ENCODE measurements at regions not wholly inside any gene's neighbourhood (a gene's known extent, or its start where the extent isn't known, plus 50 kb on each side); places are given as distances from the start of the nearest gene placed in this dataset.

DNA sequence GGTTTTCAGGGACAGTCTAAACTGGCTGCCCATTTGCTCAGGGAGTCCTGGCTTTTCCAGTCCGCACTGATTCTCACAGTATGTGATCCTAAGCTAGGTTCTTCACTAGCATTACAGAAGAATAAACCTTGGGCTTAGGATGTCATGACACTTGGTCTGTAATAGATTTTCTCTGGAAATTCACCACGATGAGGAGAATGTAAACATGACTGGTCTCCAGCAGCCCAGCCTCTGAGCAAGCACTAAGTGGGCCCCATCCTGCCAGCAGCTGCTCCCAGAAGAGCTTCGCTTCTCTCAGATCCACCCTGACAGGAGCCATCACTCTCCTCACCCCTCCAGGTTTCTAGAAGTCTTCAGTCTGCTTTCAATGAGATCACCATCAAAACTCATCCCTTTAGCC, 103.7 kb upstream of the ZPBP start:
- Histone ChIP-seq H3K4me2 (replicated peaks; ENCODE audit: extremely low read depth, low read length, poor library complexity, severe bottlenecking) (no peak overlapping the region), H3K36me3 (replicated peaks in 1 of 2; ENCODE audit: control insufficient read depth in 1 of 2, insufficient read depth in 2 of 2, low read length in 2 of 2) (no peaks in the 10 kb centered on the region), H3K79me2 (ENCODE audit: insufficient read depth, low read length) (no peaks in the 10 kb centered on the region), H3K27me3 (ENCODE audit: control insufficient read depth in 2 of 2, insufficient read depth in 2 of 2, low read length in 2 of 2) (no peaks in the 10 kb centered on the region), H3K9ac (ENCODE audit: insufficient read depth, low read length, poor library complexity, severe bottlenecking) (no peak overlapping the region), H3K4me1 (ENCODE audit: control insufficient read depth in 1 of 2, insufficient read depth in 2 of 2, low read length in 2 of 2) (peaks cover 9 to 11% of the 10 kb centered on the region in 2 donors), H3K9me3 (replicated peaks in 1 of 2; ENCODE audit: control insufficient read depth in 1 of 2, insufficient read depth in 1 of 2, low read length in 2 of 2) (no peaks in the 10 kb centered on the region), H3K4me3 (replicated peaks in 1 of 3; ENCODE audit: low read depth in 2 of 3, low read length in 3 of 3) (no peak overlapping the region), H3K27ac (ENCODE audit: low read depth in 1 of 2, low read length in 2 of 2) (no peak overlapping the region), H4K20me1 (ENCODE audit: insufficient read depth, low read length) (no peaks in the 10 kb centered on the region), H2AFZ (ENCODE audit: insufficient read depth, low read depth, low read length, poor library complexity, severe bottlenecking) (no peak overlapping the region)
- peaks cover 0 to 5% (median 2%) of the 10 kb centered on the region in 3 donors for H3K27me3 Mint-ChIP-seq (ENCODE audit: low read depth in 3 of 3)
- no peak for DNase-seq
- H3K27ac Mint-ChIP-seq: no peak overlapping the region
- peaks cover 13% of the 10 kb centered on the region for H3K4me1 Mint-ChIP-seq
- 95% methylated on average over 2 of the region's 3 CpGs for WGBS (ENCODE audit: insufficient coverage)
- intact Hi-C loops (cut with micrococcal nuclease): no loop called here
- TF ChIP-seq, protein P1, sequence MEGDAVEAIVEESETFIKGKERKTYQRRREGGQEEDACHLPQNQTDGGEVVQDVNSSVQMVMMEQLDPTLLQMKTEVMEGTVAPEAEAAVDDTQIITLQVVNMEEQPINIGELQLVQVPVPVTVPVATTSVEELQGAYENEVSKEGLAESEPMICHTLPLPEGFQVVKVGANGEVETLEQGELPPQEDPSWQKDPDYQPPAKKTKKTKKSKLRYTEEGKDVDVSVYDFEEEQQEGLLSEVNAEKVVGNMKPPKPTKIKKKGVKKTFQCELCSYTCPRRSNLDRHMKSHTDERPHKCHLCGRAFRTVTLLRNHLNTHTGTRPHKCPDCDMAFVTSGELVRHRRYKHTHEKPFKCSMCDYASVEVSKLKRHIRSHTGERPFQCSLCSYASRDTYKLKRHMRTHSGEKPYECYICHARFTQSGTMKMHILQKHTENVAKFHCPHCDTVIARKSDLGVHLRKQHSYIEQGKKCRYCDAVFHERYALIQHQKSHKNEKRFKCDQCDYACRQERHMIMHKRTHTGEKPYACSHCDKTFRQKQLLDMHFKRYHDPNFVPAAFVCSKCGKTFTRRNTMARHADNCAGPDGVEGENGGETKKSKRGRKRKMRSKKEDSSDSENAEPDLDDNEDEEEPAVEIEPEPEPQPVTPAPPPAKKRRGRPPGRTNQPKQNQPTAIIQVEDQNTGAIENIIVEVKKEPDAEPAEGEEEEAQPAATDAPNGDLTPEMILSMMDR (IDR thresholded peaks at IDR 0.05): no peak
- no peaks in the 10 kb centered on the region for H3K9me3 Mint-ChIP-seq
- H3K36me3 Mint-ChIP-seq: no peaks in the 10 kb centered on the region
- no peak overlapping the region for H3K4me3 Mint-ChIP-seq

DNA sequence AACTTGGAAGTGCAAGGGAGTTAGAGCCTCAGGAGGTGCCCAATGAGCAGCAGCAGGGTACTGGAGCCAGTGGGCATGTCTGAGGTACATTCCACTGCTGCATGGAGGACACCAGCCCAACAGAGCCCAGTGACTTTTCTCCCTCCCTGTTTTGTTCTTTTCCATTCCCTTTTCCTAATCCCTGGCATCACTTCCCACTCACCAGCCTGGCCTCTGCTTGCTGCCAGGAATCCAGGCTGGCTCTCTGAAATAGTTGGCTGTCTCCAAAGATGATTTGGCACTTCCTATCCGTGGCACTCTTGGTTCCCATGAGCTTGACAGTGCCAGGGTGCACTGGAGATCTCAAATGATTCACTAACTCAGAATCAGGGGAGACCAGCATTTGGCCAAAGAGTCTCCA, 97.7 kb upstream of the ZPBP start:
- Histone ChIP-seq H3K9ac (ENCODE audit: insufficient read depth, low read length, poor library complexity, severe bottlenecking) (no peak overlapping the region), H2AFZ (ENCODE audit: insufficient read depth, low read depth, low read length, poor library complexity, severe bottlenecking) (no peak overlapping the region), H3K9me3 (replicated peaks in 1 of 2; ENCODE audit: control insufficient read depth in 1 of 2, insufficient read depth in 1 of 2, low read length in 2 of 2) (no peaks in the 10 kb centered on the region), H3K4me1 (ENCODE audit: control insufficient read depth in 1 of 2, insufficient read depth in 2 of 2, low read length in 2 of 2) (peaks cover 7 to 9% of the 10 kb centered on the region in 2 donors), H3K79me2 (ENCODE audit: insufficient read depth, low read length) (no peaks in the 10 kb centered on the region), H4K20me1 (ENCODE audit: insufficient read depth, low read length) (no peaks in the 10 kb centered on the region), H3K27me3 (ENCODE audit: control insufficient read depth in 2 of 2, insufficient read depth in 2 of 2, low read length in 2 of 2) (no peaks in the 10 kb centered on the region), H3K4me3 (replicated peaks in 1 of 3; ENCODE audit: low read depth in 2 of 3, low read length in 3 of 3) (no peak overlapping the region), H3K36me3 (replicated peaks in 1 of 2; ENCODE audit: control insufficient read depth in 1 of 2, insufficient read depth in 2 of 2, low read length in 2 of 2) (no peaks in the 10 kb centered on the region), H3K4me2 (replicated peaks; ENCODE audit: extremely low read depth, low read length, poor library complexity, severe bottlenecking) (no peak overlapping the region), H3K27ac (ENCODE audit: low read depth in 1 of 2, low read length in 2 of 2) (no peak overlapping the region)
- Mint-ChIP-seq H3K4me1 (peaks cover 12% of the 10 kb centered on the region), H3K36me3 (peaks cover 0 to 3% of the 10 kb centered on the region in 2 donors), H3K4me3 (no peak overlapping the region), H3K27me3 (ENCODE audit: low read depth in 3 of 3) (peaks cover 2 to 4% (median 3%) of the 10 kb centered on the region in 3 donors), H3K27ac (no peak overlapping the region), H3K9me3 (peaks cover 0 to 12% (median 3%) of the 10 kb centered on the region in 7 donors)
- WGBS (ENCODE audit: insufficient coverage): 67% methylated on average over 1 of the region's 1 CpG
- TF ChIP-seq, protein P1 (IDR thresholded peaks at IDR 0.05): no peak
- no peak for DNase-seq
- intact Hi-C loops (cut with micrococcal nuclease): no loop called here
